Stomach (tissue), 8 donors: ENCODE measurements at regions not wholly inside any gene's neighbourhood (a gene's known extent, or its start where the extent isn't known, plus 50 kb on each side); places are given as distances from the start of the nearest gene placed in this dataset.
A peak's percentile ranks its signal among the peaks of the same experiment; 100 is the strongest.

Experiments used
- DNase-seq, 2 donors: peaks; one replicate each; pipeline versions ENCODE4 v3.0.0 to v3.0.0-alpha.2; 2013 to 2019
- H3K27ac ChIP-seq, 5 donors: fragments of 200-600 bp in 4 of 5; sonication (generic) in 4 of 5; one replicate each; pipeline ENCODE4 v1.5.1; 2013 to 2019; ENCODE audit warnings: mild to moderate bottlenecking in 1 of 5, moderate library complexity in 1 of 5
- H3K27me3 ChIP-seq, 3 donors: fragments of 200-600 bp; sonication (generic); one replicate each; pipeline ENCODE4 v1.5.1; 2017 to 2019; ENCODE audit warnings: mixed run types in 1 of 3
- H3K36me3 ChIP-seq, 4 donors: fragments of 200-600 bp; sonication (generic); 1 replicate in 3 of 4; 2 replicates in 1 of 4; pipeline ENCODE4 v1.5.1; 2016 to 2019
- H3K4me1 ChIP-seq, 4 donors: fragments of 200-600 bp; sonication (generic); one replicate each; pipeline ENCODE4 v1.5.1; 2016 to 2019
- H3K4me3 ChIP-seq, 4 donors: fragments of 200-600 bp; sonication (generic) in 3 of 4; one replicate each; pipeline ENCODE4 v1.5.1; 2016 to 2019; ENCODE audit warnings: mild to moderate bottlenecking in 1 of 4
- H3K9me3 ChIP-seq, 4 donors: fragments of 200-600 bp; sonication (generic); one replicate each; pipeline ENCODE4 v1.5.1; 2016 to 2019
- EP300 ChIP-seq: sonication (generic); formaldehyde crosslinking; IDR thresholded peaks from one replicate; pipeline ENCODE4 v1.6.1; 2017; ENCODE audit warnings: antibody characterized with exemption
- POLR2A ChIP-seq, 4 donors: fragments of 450-650 bp; IDR thresholded peaks; one replicate each; pipeline ENCODE4 v1.6.1; 2016; ENCODE audit warnings: antibody characterized with exemption in 4 of 4, control low read depth in 2 of 4, mild to moderate bottlenecking in 1 of 4, moderate library complexity in 1 of 4
- POLR2AphosphoS5 ChIP-seq, 3 donors: sonication (generic); formaldehyde crosslinking; IDR thresholded peaks; one replicate each; pipeline ENCODE4 v1.6.1; 2016; ENCODE audit warnings: antibody characterized with exemption in 3 of 3
- WGBS, 5 donors: extraction: QIAGEN DNeasy Blood & Tissue Kit in 3 of 5; methylation state at CpG; one replicate each; pipeline versions ENCODE4 v1.1.5 to v1.1.7; 2013 to 2018; 5-methylcytosine and 5-hydroxymethylcytosine counted together
- intact Hi-C: fragments of 100-400 bp; cut with DNase I; formaldehyde crosslinking; loops from one replicate; pipeline ENCODE4 v1.15.1; 2023; ENCODE audit warnings: low total_unique reads
- TF ChIP-seq, protein P1 (sequence below), 7 experiments: fragments of 450-650 bp in 4 of 7; fragments of 200-600 bp in 3 of 7; sonication (generic) in 3 of 7; IDR thresholded peaks; one replicate each; pipeline ENCODE4 v1.5.1; 2016 to 2019; ENCODE audit warnings: antibody characterized with exemption in 7 of 7, control low read depth in 2 of 7, mild to moderate bottlenecking in 1 of 7
- donor health status: healthy with polysubstance abuse.
- donor health status: Bipolar disorder and iron deficiency.
- donor health status: healthy.

DNA sequence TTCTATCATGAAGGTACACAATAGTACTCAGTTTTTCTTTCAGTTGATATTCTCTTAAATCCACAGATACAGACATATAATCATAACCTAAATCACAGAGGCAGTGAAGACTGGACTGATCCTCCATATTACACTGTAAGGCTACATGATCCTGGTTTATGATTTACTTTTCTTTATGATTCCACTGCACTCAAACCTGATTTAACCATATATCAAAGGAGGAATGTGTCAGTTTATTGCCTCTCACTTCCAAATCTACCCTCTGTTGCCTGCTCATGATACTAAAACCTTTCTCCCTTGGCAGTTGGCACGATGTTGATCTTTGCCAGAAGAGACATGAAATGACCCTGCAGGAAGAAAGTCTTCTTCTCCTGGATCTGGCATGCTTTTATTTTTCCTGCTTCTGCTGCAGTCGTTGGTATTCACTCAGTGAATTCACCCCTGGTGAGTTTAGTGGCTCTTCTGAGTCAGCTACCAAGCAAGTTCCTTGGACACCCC is 426.4 kb downstream of the MBD2 start:
- no peaks in the 10 kb centered on the region for H3K27me3 ChIP-seq
- H3K4me3 ChIP-seq = no peak overlapping the region
- no peak for DNase-seq
- no peak overlapping the region for H3K27ac ChIP-seq
- H3K36me3 ChIP-seq = no peaks in the 10 kb centered on the region
- H3K9me3 ChIP-seq = no peaks in the 10 kb centered on the region
- intact Hi-C loops = no loop called here
- H3K4me1 ChIP-seq = no peaks in the 10 kb centered on the region
- TF ChIP-seq EP300 (no peak), POLR2AphosphoS5 (IDR thresholded peaks at IDR 0.05) (no peak), POLR2A (IDR thresholded peaks at IDR 0.05) (no peak)
- TF ChIP-seq, protein P1, sequence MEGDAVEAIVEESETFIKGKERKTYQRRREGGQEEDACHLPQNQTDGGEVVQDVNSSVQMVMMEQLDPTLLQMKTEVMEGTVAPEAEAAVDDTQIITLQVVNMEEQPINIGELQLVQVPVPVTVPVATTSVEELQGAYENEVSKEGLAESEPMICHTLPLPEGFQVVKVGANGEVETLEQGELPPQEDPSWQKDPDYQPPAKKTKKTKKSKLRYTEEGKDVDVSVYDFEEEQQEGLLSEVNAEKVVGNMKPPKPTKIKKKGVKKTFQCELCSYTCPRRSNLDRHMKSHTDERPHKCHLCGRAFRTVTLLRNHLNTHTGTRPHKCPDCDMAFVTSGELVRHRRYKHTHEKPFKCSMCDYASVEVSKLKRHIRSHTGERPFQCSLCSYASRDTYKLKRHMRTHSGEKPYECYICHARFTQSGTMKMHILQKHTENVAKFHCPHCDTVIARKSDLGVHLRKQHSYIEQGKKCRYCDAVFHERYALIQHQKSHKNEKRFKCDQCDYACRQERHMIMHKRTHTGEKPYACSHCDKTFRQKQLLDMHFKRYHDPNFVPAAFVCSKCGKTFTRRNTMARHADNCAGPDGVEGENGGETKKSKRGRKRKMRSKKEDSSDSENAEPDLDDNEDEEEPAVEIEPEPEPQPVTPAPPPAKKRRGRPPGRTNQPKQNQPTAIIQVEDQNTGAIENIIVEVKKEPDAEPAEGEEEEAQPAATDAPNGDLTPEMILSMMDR (IDR thresholded peaks at IDR 0.05) = no peak
- WGBS, 5 donors = 54 to 82% (median 73%) methylated on average over 2 of the region's 2 CpGs

DNA sequence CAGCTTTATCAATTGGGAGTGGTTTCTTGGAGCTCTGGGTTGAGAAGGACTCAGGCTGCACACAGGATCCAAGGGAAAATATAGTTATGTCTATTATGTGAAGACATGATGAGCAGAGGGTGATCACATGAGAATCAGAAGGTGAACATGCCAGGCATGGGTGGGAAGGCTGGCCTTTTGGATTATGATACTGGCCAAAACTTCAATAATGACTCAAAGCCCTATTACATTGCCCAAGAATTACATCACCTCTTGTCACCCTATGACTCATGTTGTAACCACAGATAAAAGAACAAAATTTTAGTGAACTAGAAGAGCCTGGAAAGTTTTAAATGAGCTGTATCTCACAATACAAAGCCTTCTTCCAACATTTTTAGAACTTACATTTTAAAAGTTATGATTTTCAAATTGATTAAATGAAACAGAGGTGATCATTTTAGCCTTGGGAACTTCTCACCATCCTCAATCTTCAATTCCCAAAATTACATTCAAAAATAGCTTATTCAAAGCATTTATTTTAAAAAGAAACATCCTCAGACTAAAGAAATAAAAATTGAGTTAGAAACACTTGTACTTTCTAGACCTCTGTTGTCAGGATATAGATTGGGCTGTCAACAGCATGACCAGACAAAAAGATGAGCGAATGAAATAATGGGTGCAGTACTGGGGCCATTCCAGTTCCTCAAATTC is 428.3 kb downstream of the MBD2 start:
- intact Hi-C loops = no loop called here
- no peaks in the 10 kb centered on the region for H3K27me3 ChIP-seq
- peak in 1 of 2 donors; percentile 7 for DNase-seq
- H3K27ac ChIP-seq = no peak overlapping the region
- 88 to 98% (median 90%) methylated on average over 1 of the region's 1 CpG for WGBS, 5 donors
- TF ChIP-seq, protein P1 (IDR thresholded peaks at IDR 0.05) = no peak
- TF ChIP-seq POLR2A (IDR thresholded peaks at IDR 0.05) (no peak), EP300 (no peak), POLR2AphosphoS5 (IDR thresholded peaks at IDR 0.05) (no peak)
- H3K4me1 ChIP-seq = no peaks in the 10 kb centered on the region
- H3K9me3 ChIP-seq = no peaks in the 10 kb centered on the region
- no peaks in the 10 kb centered on the region for H3K36me3 ChIP-seq
- H3K4me3 ChIP-seq = no peak overlapping the region

GRCh38 chr18:53795610-53796009 is 428.9 kb downstream of the MBD2 start:
- no peak overlapping the region for H3K27ac ChIP-seq
- H3K9me3 ChIP-seq = no peaks in the 10 kb centered on the region
- TF ChIP-seq POLR2A (IDR thresholded peaks at IDR 0.05) (no peak), POLR2AphosphoS5 (IDR thresholded peaks at IDR 0.05) (no peak), EP300 (no peak)
- TF ChIP-seq, protein P1 (IDR thresholded peaks at IDR 0.05) = no peak

GRCh38 chr18:53795061-53795460 is 429.4 kb downstream of the MBD2 start:
- H3K4me3 ChIP-seq = no peak overlapping the region
- intact Hi-C loops = no loop called here
- no peak for DNase-seq
- WGBS, 5 donors = 84 to 87% (median 87%) methylated on average over 3 of the region's 3 CpGs
- H3K36me3 ChIP-seq = no peaks in the 10 kb centered on the region
- no peak overlapping the region for H3K27ac ChIP-seq
- H3K4me1 ChIP-seq = no peaks in the 10 kb centered on the region
- no peak for TF ChIP-seq POLR2AphosphoS5 (IDR thresholded peaks at IDR 0.05)
- TF ChIP-seq, protein P1 (IDR thresholded peaks at IDR 0.05) = no peak
- TF ChIP-seq POLR2A (IDR thresholded peaks at IDR 0.05) = no peak
- no peak for TF ChIP-seq EP300
- no peaks in the 10 kb centered on the region for H3K27me3 ChIP-seq
- no peaks in the 10 kb centered on the region for H3K9me3 ChIP-seq

More at GRCh38 chr18:53795610-53796009, 428.9 kb downstream of the MBD2 start:
- H3K36me3 ChIP-seq = no peaks in the 10 kb centered on the region
- intact Hi-C loops = no loop called here
- DNase-seq = no peak
- H3K4me1 ChIP-seq = no peaks in the 10 kb centered on the region
- no peaks in the 10 kb centered on the region for H3K27me3 ChIP-seq
- H3K4me3 ChIP-seq = no peak overlapping the region
